ENCODE measurements at regions not wholly inside any gene's neighbourhood (a gene's known extent, or its start where the extent isn't known, plus 50 kb on each side); places are given as distances from the start of the nearest gene placed in this dataset.
"Not testable (repeated sequence)": the region's sequence is repeated elsewhere in the genome, so short reads cannot be mapped to it uniquely, and the experiment has no call there.

DNA sequence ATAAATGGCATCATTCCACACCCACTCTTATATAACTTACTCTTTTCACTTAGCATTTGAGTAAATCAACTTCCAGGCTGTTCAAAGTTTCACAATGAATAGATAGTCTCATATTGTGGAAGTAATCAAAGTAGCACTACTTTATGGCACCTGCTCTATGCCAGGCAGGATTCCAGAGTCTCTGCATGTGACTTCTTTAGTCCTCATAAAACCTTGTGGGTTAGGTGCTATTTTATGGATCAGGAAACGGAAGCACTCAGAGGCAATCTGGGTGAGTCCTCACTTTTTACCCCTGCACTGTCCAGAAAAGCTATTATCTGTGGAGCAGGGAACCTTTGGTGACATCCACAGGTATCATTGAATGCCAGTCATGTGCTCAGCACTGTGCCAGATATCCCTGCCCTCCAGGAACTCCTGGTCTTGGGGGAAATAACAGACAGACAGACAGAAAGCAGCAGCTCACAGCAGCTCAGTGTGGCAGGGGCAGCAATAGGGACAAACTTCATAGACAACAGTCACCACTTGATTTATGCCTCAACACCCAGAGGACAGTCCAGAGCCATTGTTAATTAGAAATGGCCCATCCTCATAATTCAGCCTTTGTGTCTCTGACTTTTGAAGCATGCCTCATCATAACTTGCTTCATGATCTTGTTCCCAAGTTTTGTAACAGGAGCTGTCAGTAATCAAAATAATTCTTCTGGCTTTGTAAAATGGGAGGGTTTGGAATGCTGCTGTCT lies 160.6 kb downstream of the SEC23IP start:
- ChIA-PET POLR2A (no interaction called here), CTCF (no interaction called here)
- no peak for DNase-seq (ENCODE audit: low read depth, low spot score)
- H3K4me3 ChIP-seq (ENCODE audit: low read depth, low read length), result no peak overlapping the region
- TF ChIP-seq, protein P1, sequence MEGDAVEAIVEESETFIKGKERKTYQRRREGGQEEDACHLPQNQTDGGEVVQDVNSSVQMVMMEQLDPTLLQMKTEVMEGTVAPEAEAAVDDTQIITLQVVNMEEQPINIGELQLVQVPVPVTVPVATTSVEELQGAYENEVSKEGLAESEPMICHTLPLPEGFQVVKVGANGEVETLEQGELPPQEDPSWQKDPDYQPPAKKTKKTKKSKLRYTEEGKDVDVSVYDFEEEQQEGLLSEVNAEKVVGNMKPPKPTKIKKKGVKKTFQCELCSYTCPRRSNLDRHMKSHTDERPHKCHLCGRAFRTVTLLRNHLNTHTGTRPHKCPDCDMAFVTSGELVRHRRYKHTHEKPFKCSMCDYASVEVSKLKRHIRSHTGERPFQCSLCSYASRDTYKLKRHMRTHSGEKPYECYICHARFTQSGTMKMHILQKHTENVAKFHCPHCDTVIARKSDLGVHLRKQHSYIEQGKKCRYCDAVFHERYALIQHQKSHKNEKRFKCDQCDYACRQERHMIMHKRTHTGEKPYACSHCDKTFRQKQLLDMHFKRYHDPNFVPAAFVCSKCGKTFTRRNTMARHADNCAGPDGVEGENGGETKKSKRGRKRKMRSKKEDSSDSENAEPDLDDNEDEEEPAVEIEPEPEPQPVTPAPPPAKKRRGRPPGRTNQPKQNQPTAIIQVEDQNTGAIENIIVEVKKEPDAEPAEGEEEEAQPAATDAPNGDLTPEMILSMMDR (IDR thresholded peaks at IDR 0.05; ENCODE audit: insufficient read depth, low read length, missing control alignments), result no peak

DNA sequence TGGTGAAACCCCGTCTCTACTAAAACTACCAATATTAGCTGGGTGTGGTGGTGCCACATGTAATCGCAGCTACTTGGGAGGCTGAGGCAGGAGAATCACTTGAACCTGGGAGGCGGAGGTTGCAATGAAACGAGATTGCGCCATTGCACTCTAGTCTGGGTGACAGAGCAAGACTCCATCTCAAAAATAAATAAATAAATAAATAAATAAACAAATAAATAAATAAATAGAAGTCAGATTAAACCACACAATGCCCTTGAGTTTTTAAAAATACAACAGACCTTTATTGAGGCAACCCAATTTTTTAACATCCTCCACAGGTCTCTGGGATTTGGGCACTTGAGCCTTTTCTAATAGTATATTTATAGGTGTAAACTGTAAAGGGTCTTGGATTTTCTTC lies 167.3 kb downstream of the SEC23IP start:
- H3K4me3 ChIP-seq (ENCODE audit: low read depth, low read length); POLR2A ChIA-PET; DNase-seq (ENCODE audit: low read depth, low spot score); CTCF ChIA-PET: not testable (repeated sequence)

DNA sequence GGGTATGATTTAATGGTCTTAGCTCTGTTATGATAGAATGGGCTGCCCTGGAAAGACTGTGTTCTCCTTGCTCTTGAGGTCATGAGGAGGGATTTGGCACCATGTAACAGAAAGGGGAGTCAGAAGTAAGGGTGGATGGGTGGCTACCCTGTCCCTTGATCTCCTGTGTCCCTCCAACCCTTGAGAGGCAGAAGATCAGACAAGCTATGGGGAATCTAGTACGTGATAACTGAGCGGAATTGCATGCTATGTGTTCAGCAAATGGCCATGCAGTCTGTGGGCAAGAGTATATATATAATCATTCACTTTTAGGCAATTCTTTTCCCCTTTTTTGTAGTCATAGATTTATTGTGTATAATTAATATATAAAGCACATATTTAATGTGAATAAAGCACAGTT lies 174.9 kb downstream of the SEC23IP start:
- CTCF ChIA-PET, result no interaction called here

DNA sequence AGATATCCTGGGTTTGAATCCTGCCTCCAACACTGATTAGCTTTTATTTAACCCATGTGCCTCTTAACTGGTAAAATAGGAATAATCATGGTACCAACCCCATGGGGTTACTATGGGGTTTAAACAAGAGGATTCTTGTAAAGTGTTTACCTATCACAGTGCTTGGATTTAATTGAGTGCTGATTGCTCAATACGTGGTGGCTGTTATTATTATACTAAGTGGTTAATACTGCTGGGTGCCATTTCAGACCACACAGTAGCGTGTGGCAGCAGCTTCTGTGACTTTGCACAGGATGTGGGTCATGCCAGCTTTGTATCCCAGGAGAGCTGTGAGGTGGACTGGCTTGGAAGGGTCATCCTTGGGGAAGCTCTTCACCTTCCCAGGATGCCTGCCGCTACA lies 177.2 kb downstream of the SEC23IP start:
- POLR2A ChIA-PET, result no interaction called here
- no peak overlapping the region for H3K4me3 ChIP-seq (ENCODE audit: low read depth, low read length)
- CTCF ChIA-PET, result no interaction called here
- no peak for DNase-seq (ENCODE audit: low read depth, low spot score)
- TF ChIP-seq, protein P1 (IDR thresholded peaks at IDR 0.05; ENCODE audit: insufficient read depth, low read length, missing control alignments), result no peak

More for the DNA sequence above, 174.9 kb downstream of the SEC23IP start:
- POLR2A ChIA-PET, result no interaction called here
- no peak overlapping the region for H3K4me3 ChIP-seq (ENCODE audit: low read depth, low read length)
- TF ChIP-seq, protein P1 (IDR thresholded peaks at IDR 0.05; ENCODE audit: insufficient read depth, low read length, missing control alignments), result no peak
- DNase-seq (ENCODE audit: low read depth, low spot score), result no peak

DNA sequence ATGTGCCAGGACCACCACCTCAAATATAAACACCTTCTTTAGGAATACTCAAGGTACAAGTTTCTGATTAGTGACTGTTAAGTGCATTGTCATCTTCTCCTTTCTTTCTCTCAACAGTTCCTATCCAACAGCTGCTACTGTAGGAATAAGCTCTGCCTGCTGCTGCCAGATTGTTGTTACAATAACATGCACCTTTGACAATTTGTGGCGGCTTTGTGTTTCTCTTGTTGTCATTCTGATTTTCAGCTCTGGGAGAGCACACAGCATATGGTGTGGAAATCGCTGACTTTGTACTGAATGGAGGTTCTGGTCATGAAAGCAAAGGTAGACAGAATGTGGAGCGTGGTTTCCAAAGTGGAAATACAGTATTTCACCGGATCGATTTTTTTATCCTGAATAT lies 182.8 kb downstream of the SEC23IP start:
- ChIA-PET POLR2A (no interaction called here), CTCF (no interaction called here)
- DNase-seq (ENCODE audit: low read depth, low spot score), result no peak
- H3K4me3 ChIP-seq (ENCODE audit: low read depth, low read length), result no peak overlapping the region
- TF ChIP-seq, protein P1 (IDR thresholded peaks at IDR 0.05; ENCODE audit: insufficient read depth, low read length, missing control alignments), result no peak

DNA sequence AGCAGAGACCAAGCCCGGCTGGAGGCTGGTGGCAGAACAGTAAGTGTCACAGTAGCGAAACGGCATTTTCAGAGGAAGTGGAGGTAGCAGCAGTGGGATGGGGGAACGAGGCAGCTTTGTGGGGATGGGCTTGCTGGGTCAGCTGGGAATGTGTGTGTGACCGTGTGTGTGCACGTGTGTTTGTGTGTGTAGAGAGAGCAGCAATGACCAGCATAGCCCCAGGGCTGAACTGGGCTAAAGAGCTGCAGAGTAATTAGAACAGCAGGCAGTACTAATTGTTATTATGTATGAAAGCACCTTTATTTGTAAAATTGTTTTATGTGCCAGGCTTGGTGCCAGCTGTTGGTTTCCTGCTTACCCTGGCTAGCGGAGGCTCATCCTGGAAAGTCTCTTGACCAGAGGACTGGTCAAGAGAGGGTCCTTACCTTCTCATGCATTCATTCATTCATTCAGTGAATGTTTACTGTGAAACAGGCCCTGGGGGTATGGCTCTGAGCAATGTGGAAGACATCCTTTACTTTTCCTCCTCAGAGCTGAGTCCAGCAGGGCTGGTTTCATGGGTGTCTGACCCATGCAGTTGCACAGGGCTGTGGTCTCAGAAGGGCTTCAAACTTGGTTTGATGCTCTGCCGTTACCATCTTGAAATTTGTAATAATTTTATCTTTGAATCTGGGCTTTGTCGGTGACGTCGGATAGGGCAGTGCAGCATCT lies 184.6 kb downstream of the SEC23IP start:
- H3K4me3 ChIP-seq (ENCODE audit: low read depth, low read length), result no peak overlapping the region
- TF ChIP-seq, protein P1 (IDR thresholded peaks at IDR 0.05; ENCODE audit: insufficient read depth, low read length, missing control alignments), result no peak
- DNase-seq (ENCODE audit: low read depth, low spot score), result no peak
- POLR2A ChIA-PET, result no interaction called here
- CTCF ChIA-PET, result no interaction called here
